HepG2 (cell line): ENCODE measurements at regions not wholly inside any gene's neighbourhood (a gene's known extent, or its start where the extent isn't known, plus 50 kb on each side); places are given as distances from the start of the nearest gene placed in this dataset.
A peak's percentile ranks its signal among the peaks of the same experiment; 100 is the strongest.

Experiments
- ATF2 ChIP-seq: sonication (generic); formaldehyde crosslinking; IDR thresholded peaks from 2 replicates; pipeline ENCODE4 v1.4.0; 2020; ENCODE audit warnings: missing genetic modification reagents
- BHLHE40 ChIP-seq: IDR thresholded peaks from 2 replicates; pipeline ENCODE4 v1.6.1; 2011; ENCODE audit warnings: low read length, improper control_type of control experiment
- CTCF ChIP-seq: sonication (generic); formaldehyde crosslinking; IDR thresholded peaks from 2 replicates; pipeline ENCODE4 v1.5.0; 2020; ENCODE audit warnings: mild to moderate bottlenecking, missing genetic modification reagents, moderate library complexity
- EZH2 ChIP-seq: conservative IDR thresholded peaks from 2 replicates; pipeline ENCODE4 v1.6.1; 2012; ENCODE audit warnings: mild to moderate bottlenecking, low read depth, low read length, moderate library complexity
- KLF6 ChIP-seq: IDR thresholded peaks from 2 replicates; pipeline ENCODE4 v1.8.0; 2016; ENCODE audit warnings: missing biosample characterization, missing genetic modification reagents
- MNT ChIP-seq: fragments of 450-650 bp; IDR thresholded peaks from 2 replicates; pipeline ENCODE4 v1.6.1; 2016
- NFE2L2 ChIP-seq: fragments of 150-350 bp; IDR thresholded peaks from 2 replicates; pipeline ENCODE4 v1.6.1; 2014; ENCODE audit warnings: low read length
- REPIN1 ChIP-seq: sonication (generic); formaldehyde crosslinking; IDR thresholded peaks from 2 replicates; pipeline ENCODE4 v1.8.0; 2022; ENCODE audit warnings: missing genetic modification reagents, low read depth, mild to moderate bottlenecking, borderline replicate concordance
- RFX1 ChIP-seq: fragments of 450-650 bp; IDR thresholded peaks from 2 replicates; pipeline ENCODE4 v1.6.1; 2017
- TRIM24 ChIP-seq: sonication (generic); formaldehyde crosslinking; IDR thresholded peaks from 2 replicates; pipeline ENCODE4 v1.8.0; 2022; ENCODE audit warnings: mild to moderate bottlenecking, missing genetic modification reagents
- YY1 ChIP-seq: IDR thresholded peaks from 2 replicates; pipeline ENCODE4 v1.6.1; 2011; ENCODE audit warnings: low read length, low read depth, moderate library complexity, mild to moderate bottlenecking; ENCODE audit not compliant: insufficient read depth, insufficient replicate concordance
- ZBTB1 ChIP-seq: sonication (generic); formaldehyde crosslinking; IDR thresholded peaks from 2 replicates; pipeline ENCODE4 v1.4.0; 2020; ENCODE audit warnings: missing genetic modification reagents, borderline replicate concordance
- ZBTB10 ChIP-seq: sonication (generic); formaldehyde crosslinking; IDR thresholded peaks from 2 replicates; pipeline ENCODE4 v1.4.0; 2020; ENCODE audit warnings: missing genetic modification reagents, borderline replicate concordance
- ZNF792 ChIP-seq: IDR thresholded peaks from 2 replicates; pipeline ENCODE4 v1.6.1; 2016

- TF ChIP-seq EZH2 = no peak
- TF ChIP-seq TRIM24 = no peak
- TF ChIP-seq MNT = no peak
- no peak for TF ChIP-seq YY1
- no peak for TF ChIP-seq ZBTB10 (CRISPR knock-in tag)
- peak; percentile 46 for TF ChIP-seq CTCF (CRISPR knock-in tag)
- TF ChIP-seq NFE2L2 = no peak
- no peak for TF ChIP-seq RFX1
- no peak for TF ChIP-seq KLF6 (CRISPR knock-in tag)
- no peak for TF ChIP-seq BHLHE40
- TF ChIP-seq ATF2 (CRISPR knock-in tag) = no peak
- TF ChIP-seq ZNF792 (CRISPR knock-in tag) = no peak
- TF ChIP-seq REPIN1 (CRISPR knock-in tag) = no peak
- TF ChIP-seq ZBTB1 (CRISPR knock-in tag) = no peak
Measured at GRCh38 chr2:70385966-70386595, 84.2 kb upstream of the FAM136A start.
